Heart left ventricle (tissue), 16 donors: ENCODE measurements at regions not wholly inside any gene's neighbourhood (a gene's known extent, or its start where the extent isn't known, plus 50 kb on each side); places are given as distances from the start of the nearest gene placed in this dataset.

Source experiments
- ATAC-seq, 4 donors: fragments of 200-7000 bp; cut with Tn5 transposase; one replicate each; pipeline ENCODE4 v1.9.1; 2020 to 2022; ENCODE audit warnings: moderate library complexity in 4 of 4, mild to moderate bottlenecking in 3 of 4, moderate number of reproducible peaks in 1 of 4
- DNase-seq, 5 donors: peaks; one replicate each; pipeline ENCODE4 v3.0.0-alpha.2; 2020
- H3K27ac ChIP-seq, 12 donors: fragments of 200-600 bp; sonication (generic) in 4 of 12; one replicate each; pipeline versions ENCODE4 v1.5.0 to v1.8.0; 2016 to 2022; ENCODE audit warnings: mild to moderate bottlenecking in 2 of 12
- H3K27me3 ChIP-seq, 9 donors: fragments of 200-600 bp; sonication (generic) in 2 of 9; one replicate each; pipeline versions ENCODE4 v1.5.1 to v1.8.0; 2016 to 2022; ENCODE audit warnings: mild to moderate bottlenecking in 3 of 9
- H3K36me3 ChIP-seq, 9 donors: fragments of 200-600 bp; sonication (generic) in 2 of 9; one replicate each; pipeline versions ENCODE4 v1.5.0 to v1.8.0; 2018 to 2022; ENCODE audit warnings: mild to moderate bottlenecking in 2 of 9
- H3K4me1 ChIP-seq, 12 donors: fragments of 200-600 bp; sonication (generic) in 4 of 12; one replicate each; pipeline versions ENCODE4 v1.5.0 to v1.8.0; 2016 to 2022; ENCODE audit warnings: mild to moderate bottlenecking in 3 of 12
- H3K4me3 ChIP-seq, 12 donors: fragments of 200-600 bp; sonication (generic) in 4 of 12; one replicate each; pipeline versions ENCODE4 v1.5.0 to v1.8.0; 2017 to 2022; ENCODE audit warnings: mild to moderate bottlenecking in 9 of 12, moderate library complexity in 4 of 12
- H3K9me3 ChIP-seq, 12 donors: fragments of 200-600 bp; sonication (generic) in 4 of 12; one replicate each; pipeline versions ENCODE4 v1.5.0 to v1.8.0; 2016 to 2022; ENCODE audit warnings: mild to moderate bottlenecking in 1 of 12
- POLR2A ChIP-seq, 2 donors: fragments of 450-650 bp; IDR thresholded peaks; one replicate each; pipeline ENCODE4 v1.6.1; 2017; ENCODE audit warnings: antibody characterized with exemption in 2 of 2, mild to moderate bottlenecking in 2 of 2, moderate library complexity in 2 of 2
- WGBS, 4 donors: extraction: QIAGEN DNeasy Blood & Tissue Kit in 2 of 4; methylation state at CpG; one replicate each; pipeline versions ENCODE4 v1.1.5 to v1.1.7; 2013 to 2018; 5-methylcytosine and 5-hydroxymethylcytosine counted together
- intact Hi-C, 10 donors: fragments of 100-400 bp; cut with DNase I; formaldehyde crosslinking; loops; one replicate each; pipeline versions ENCODE4 v1.11.1 to v1.14.2; 2022
- TF ChIP-seq, protein P1 (sequence below), 12 donors: fragments of 200-600 bp; sonication (generic) in 4 of 12; IDR thresholded peaks; one replicate each; pipeline versions ENCODE4 v1.5.0 to v1.8.0; 2018 to 2022; ENCODE audit warnings: antibody characterized with exemption in 12 of 12, mild to moderate bottlenecking in 5 of 12
- donor health status: ischemic (EF 13 %, LVEDD 7.1; RV severe dilation, severe dysfunction).
- donor health status: healthy with polysubstance abuse.
- donor health status: DM: no; HTN: yes; CAD: no.
- donor health status: DM: no; HTN: no; CAD: no.
- donor health status: ischemic (EF 25% LVEDD 6.9; RV normal size, moderate dysfunction).
- donor health status: ischemic (EF 25% LVEDD 5.7; RV mildly dilated, moderate dysfunction).
- donor health status: healthy.
- donor health status: DM: yes; HTN: yes; CAD: no.
- donor health status: ischemic (EF 35%, LVEDD 5.7; RV mildly dilated, moderate dysfunction).
- donor health status: nonischemic (EF 11% LVEDD 7.7; RV severe dilation, severe dysfunction).
- donor health status: DM: yes; HTN: yes; CAD: no.
- donor health status: PGD.
- donor health status: ischemic (EF 29% LVEDD 5.4; RV normal size, mild dysfunction).
- donor health status: nonischemic (EF 23%, LVEDD 6.1; RV moderate dilation, normal function).

DNA sequence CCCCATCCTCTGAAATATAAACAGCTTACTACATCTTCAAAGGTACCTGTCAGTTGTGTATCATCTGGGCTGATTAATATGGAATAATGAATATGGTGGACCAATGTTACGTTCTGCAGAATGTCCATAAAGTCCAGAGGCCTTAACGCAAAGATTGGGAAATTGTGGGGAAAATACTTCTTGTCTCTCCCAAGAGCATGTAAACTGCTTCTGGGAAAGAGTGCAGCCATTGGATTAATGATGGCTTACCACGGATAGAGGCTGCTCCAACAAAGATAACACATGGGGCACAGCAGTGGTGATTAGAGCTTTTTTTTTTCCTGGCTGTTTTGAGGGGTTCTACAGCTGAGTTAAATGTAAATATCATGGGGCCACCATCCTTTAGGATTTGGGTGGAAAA lies 340.4 kb upstream of the AKR1E2 start:
- ATAC-seq (no peak), DNase-seq (no peak)
- intact Hi-C loops, result loop anchor here in 1 of 10 donors (10.0 kb wide), 1 partner anchor 61 kb away; no protein-coding TSS in a partner anchor
- no peak overlapping the region for H3K27ac ChIP-seq
- WGBS, 4 donors, result 88 to 96% (median 93%) methylated on average over 3 of the region's 3 CpGs
- H3K4me3 ChIP-seq, result no peak overlapping the region
- peaks cover 0 to 12% (median 0%) of the 10 kb centered on the region in 12 donors for H3K4me1 ChIP-seq
- no peaks in the 10 kb centered on the region for H3K9me3 ChIP-seq
- H3K36me3 ChIP-seq, result no peaks in the 10 kb centered on the region
- H3K27me3 ChIP-seq, result no peaks in the 10 kb centered on the region
- TF ChIP-seq, protein P1, sequence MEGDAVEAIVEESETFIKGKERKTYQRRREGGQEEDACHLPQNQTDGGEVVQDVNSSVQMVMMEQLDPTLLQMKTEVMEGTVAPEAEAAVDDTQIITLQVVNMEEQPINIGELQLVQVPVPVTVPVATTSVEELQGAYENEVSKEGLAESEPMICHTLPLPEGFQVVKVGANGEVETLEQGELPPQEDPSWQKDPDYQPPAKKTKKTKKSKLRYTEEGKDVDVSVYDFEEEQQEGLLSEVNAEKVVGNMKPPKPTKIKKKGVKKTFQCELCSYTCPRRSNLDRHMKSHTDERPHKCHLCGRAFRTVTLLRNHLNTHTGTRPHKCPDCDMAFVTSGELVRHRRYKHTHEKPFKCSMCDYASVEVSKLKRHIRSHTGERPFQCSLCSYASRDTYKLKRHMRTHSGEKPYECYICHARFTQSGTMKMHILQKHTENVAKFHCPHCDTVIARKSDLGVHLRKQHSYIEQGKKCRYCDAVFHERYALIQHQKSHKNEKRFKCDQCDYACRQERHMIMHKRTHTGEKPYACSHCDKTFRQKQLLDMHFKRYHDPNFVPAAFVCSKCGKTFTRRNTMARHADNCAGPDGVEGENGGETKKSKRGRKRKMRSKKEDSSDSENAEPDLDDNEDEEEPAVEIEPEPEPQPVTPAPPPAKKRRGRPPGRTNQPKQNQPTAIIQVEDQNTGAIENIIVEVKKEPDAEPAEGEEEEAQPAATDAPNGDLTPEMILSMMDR (IDR thresholded peaks at IDR 0.05), result no peak
- no peak for TF ChIP-seq POLR2A (IDR thresholded peaks at IDR 0.05)

DNA sequence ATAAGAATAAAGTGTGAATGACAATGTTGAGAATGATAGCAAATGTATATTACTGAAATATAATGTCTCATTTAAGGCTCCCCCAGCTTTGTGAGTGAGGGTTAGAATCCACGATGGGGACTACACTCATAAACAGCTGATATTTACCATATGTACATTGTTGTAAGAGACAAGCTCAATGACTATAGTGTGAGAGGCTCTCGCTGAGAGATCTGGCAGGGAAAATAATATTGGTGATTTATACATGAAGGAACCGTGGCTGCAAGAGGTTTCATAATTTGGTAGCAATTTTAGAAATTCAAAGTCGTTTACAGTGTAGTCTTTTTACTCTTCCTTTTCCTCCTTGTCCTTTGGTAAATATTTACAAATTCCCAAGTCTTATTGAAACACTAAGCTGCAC lies 342.2 kb upstream of the AKR1E2 start:
- ATAC-seq, result no peak
- intact Hi-C loops, result loop anchor here in 1 of 10 donors (10.0 kb wide), 1 partner anchor 59 kb away; no protein-coding TSS in a partner anchor
- no peak overlapping the region for H3K4me3 ChIP-seq
- DNase-seq, result no peak
- H3K9me3 ChIP-seq, result no peaks in the 10 kb centered on the region
- H3K4me1 ChIP-seq, result peaks cover 0 to 11% (median 0%) of the 10 kb centered on the region in 12 donors
- no peak overlapping the region for H3K27ac ChIP-seq
- no peaks in the 10 kb centered on the region for H3K36me3 ChIP-seq
- WGBS, 4 donors, result 77 to 82% (median 81%) methylated on average over 4 of the region's 4 CpGs
- H3K27me3 ChIP-seq, result no peaks in the 10 kb centered on the region
- TF ChIP-seq POLR2A (IDR thresholded peaks at IDR 0.05), result no peak
- TF ChIP-seq, protein P1 (IDR thresholded peaks at IDR 0.05), result no peak

DNA sequence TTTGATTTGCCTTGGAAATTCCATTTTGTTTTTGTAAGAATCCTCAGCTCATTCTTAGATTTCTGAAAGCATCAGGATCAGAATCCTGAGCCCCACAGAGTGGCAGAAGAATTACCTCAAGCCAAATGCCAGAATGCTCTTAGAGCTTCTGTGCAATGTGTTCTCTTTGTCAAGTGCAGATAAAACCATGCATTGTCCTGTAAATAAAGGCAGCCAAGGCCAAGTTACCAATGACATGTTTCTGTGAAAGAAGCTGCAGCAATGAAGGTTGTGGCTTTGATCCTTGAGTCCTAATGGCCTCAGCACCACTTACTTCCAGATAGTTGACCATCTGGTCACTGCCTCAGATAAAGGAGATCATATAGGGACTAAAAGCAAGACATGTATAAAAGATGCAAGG lies 343.3 kb upstream of the AKR1E2 start:
- DNase-seq, result no peak
- Histone ChIP-seq H3K4me1 (peaks cover 0 to 8% (median 0%) of the 10 kb centered on the region in 12 donors), H3K27me3 (no peaks in the 10 kb centered on the region), H3K36me3 (no peaks in the 10 kb centered on the region), H3K4me3 (no peak overlapping the region), H3K9me3 (no peaks in the 10 kb centered on the region), H3K27ac (no peak overlapping the region)
- intact Hi-C loops, result loop anchor here in 1 of 10 donors (10.0 kb wide), 1 partner anchor 58 kb away; no protein-coding TSS in a partner anchor
- ATAC-seq, result no peak
- TF ChIP-seq POLR2A (IDR thresholded peaks at IDR 0.05), result no peak
- TF ChIP-seq, protein P1 (IDR thresholded peaks at IDR 0.05), result no peak

DNA sequence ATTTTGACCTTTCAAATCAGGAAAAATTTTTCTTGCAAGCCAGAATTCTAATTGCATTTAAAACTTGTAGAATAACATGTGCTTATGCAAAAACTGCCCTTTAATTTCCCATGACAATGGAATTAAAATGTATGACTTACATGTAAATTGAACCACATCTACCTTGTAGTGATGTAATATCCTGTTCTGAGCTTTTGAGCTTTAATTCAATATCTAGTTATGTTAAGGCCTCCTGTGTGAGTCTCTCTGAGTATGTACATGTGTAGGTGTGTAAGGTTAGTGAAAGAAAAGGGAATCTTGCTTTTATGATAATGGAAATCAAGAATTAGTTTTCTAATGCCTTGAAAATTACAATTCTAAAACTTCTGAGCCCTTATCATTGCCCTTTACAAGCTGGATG lies 344.8 kb upstream of the AKR1E2 start:
- Histone ChIP-seq H3K27me3 (no peaks in the 10 kb centered on the region), H3K9me3 (no peaks in the 10 kb centered on the region), H3K4me3 (no peak overlapping the region), H3K27ac (no peak overlapping the region), H3K4me1 (peaks cover 0 to 8% (median 0%) of the 10 kb centered on the region in 12 donors), H3K36me3 (no peaks in the 10 kb centered on the region)
- ATAC-seq (no peak), DNase-seq (no peak)
- intact Hi-C loops, result loop anchor here in 1 of 10 donors (10.0 kb wide), 1 partner anchor 56 kb away; no protein-coding TSS in a partner anchor
- no peak for TF ChIP-seq POLR2A (IDR thresholded peaks at IDR 0.05)
- TF ChIP-seq, protein P1 (IDR thresholded peaks at IDR 0.05), result no peak
